Pancreas (tissue), 10 donors: ENCODE measurements at regions not wholly inside any gene's neighbourhood (a gene's known extent, or its start where the extent isn't known, plus 50 kb on each side); places are given as distances from the start of the nearest gene placed in this dataset.
"Not testable (repeated sequence)": the region's sequence is repeated elsewhere in the genome, so short reads cannot be mapped to it uniquely, and the experiment has no call there.

Source experiments
- ATAC-seq, 4 donors: fragments of 200-7000 bp; cut with Tn5 transposase; one replicate each; pipeline versions ENCODE4 v1.8.0 to v1.9.1; 2020; ENCODE audit warnings: mild to moderate bottlenecking in 4 of 4, moderate library complexity in 4 of 4
- DNase-seq, 6 donors: peaks; one replicate each; pipeline ENCODE4 v3.0.0-alpha.2; 2020
- FAIRE-seq: peaks from 2 replicates; lab custom pipeline; 2012; peaks lifted over from hg19 to GRCh38; lab: Jason Lieb, UNC
- H3K27ac ChIP-seq, 4 donors: fragments of 200-600 bp; sonication (generic); 1 replicate in 3 of 4; 2 replicates in 1 of 4; pipeline versions ENCODE4 v1.5.0 to v1.8.0; 2020
- H3K27me3 ChIP-seq, 4 donors: fragments of 200-600 bp; one replicate each; pipeline ENCODE4 v1.8.0; 2021
- H3K36me3 ChIP-seq, 3 donors: fragments of 200-600 bp; sonication (generic) in 1 of 3; one replicate each; pipeline versions ENCODE4 v1.5.0 to v1.8.0; 2020 to 2021
- H3K4me1 ChIP-seq, 3 donors: fragments of 200-600 bp; one replicate each; pipeline ENCODE4 v1.8.0; 2021
- H3K4me3 ChIP-seq, 4 donors: fragments of 200-600 bp; sonication (generic) in 2 of 4; one replicate each; pipeline versions ENCODE4 v1.5.0 to v1.8.0; 2020 to 2021
- H3K9me3 ChIP-seq, 4 donors: fragments of 200-600 bp; one replicate each; pipeline ENCODE4 v1.8.0; 2021
- WGBS, 2 donors: extraction: QIAGEN DNeasy Blood & Tissue Kit; methylation state at CpG; one replicate each; pipeline ENCODE4 v1.1.7; 2013; 5-methylcytosine and 5-hydroxymethylcytosine counted together
- intact Hi-C, 3 donors: fragments of 100-400 bp; cut with DNase I; formaldehyde crosslinking; loops; one replicate each; pipeline versions ENCODE4 v1.11.1 to v1.14.2; 2022
- donor health status: healthy with polysubstance abuse.
- donor health status: DM: no; HTN: no; CAD: no; lungs with moderate emphysema.
- donor health status: DM: no; HTN: no; CAD: no.
- donor health status: control.
- donor health status: control.
- donor health status: Bipolar disorder and iron deficiency.
- donor health status: DM: yes; HTN: yes; CAD: no.
- donor health status: DM: no; HTN: no; CAD: no.
- donor health status: DM: no; HTN: no; CAD: no.
- donor health status: DM: yes; HTN: yes; CAD: no.

DNA sequence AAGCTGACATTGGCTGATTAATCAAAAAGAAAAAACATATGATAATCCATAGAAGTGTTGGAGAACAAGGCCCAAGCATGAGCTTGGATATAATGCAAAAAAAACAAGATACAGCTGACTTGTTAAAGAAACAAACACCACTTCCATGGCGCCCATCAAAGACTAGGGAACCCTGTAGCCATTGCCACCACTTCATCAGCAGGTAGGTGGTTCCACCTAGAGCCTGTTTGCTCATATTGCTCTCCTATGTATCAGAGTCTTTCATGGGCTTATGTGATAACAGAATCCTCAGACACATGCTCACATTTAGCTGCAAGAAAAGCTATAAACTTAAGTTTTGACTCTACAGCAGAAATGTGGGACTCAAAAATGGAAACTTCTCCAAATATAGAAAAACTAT is 2179.9 kb downstream of the EPHA3 start:
- ATAC-seq, H3K27me3 ChIP-seq, H3K36me3 ChIP-seq, H3K4me1 ChIP-seq, DNase-seq, H3K4me3 ChIP-seq, intact Hi-C loops, H3K27ac ChIP-seq, H3K9me3 ChIP-seq, FAIRE-seq: not testable (repeated sequence)
- WGBS, 2 donors, result 15 to 22% methylated on average over 1 of the region's 1 CpG

DNA sequence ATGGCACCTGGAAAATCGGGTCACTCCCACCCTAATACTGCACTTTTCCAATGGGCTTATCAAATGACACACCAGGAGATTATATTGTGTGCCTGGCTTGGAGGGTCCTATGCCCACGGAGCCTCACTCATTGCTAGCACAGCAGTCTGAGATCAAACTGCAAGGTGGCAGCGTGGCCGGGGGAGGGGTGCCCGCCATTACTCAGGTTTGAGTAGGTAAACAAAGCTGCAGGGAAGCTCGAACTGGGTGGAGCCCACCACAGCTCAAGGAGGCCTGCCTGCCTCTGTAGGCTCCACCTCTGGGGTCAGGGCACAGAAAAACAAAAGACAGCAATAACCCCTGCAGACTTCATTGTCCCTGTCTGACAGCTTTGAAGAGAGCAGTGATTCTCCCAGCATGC is 2184.0 kb downstream of the EPHA3 start:
- H3K27me3 ChIP-seq, H3K27ac ChIP-seq, H3K4me3 ChIP-seq, ATAC-seq, H3K4me1 ChIP-seq, intact Hi-C loops, H3K36me3 ChIP-seq, H3K9me3 ChIP-seq, FAIRE-seq: not testable (repeated sequence)
- WGBS, 2 donors, result 62 to 68% methylated on average over 6 of the region's 6 CpGs
- peak in 2 of 6 donors; percentile 17 to 27 for DNase-seq
